GM12873 (cell line): ENCODE measurements at regions not wholly inside any gene's neighbourhood (a gene's known extent, or its start where the extent isn't known, plus 50 kb on each side); places are given as distances from the start of the nearest gene placed in this dataset.

ENCODE experiments used
- CTCF ChIP-seq: IDR thresholded peaks from 2 replicates; pipeline ENCODE4 v1.5.1; 2012; ENCODE audit warnings: low read depth, mild to moderate bottlenecking, moderate library complexity, low read length, control low read depth; ENCODE audit not compliant: insufficient read depth; ENCODE audit errors: missing control alignments

GRCh38 chr1:105243969-105244368 lies 1494.3 kb downstream of the AMY1C start:
- TF ChIP-seq CTCF, result no peak

GRCh38 chr1:105254906-105255305 lies 1505.2 kb downstream of the AMY1C start:
- no peak for TF ChIP-seq CTCF

GRCh38 chr1:105260001-105260400 lies 1510.3 kb downstream of the AMY1C start:
- no peak for TF ChIP-seq CTCF

GRCh38 chr1:105270966-105271365 lies 1521.3 kb downstream of the AMY1C start:
- no peak for TF ChIP-seq CTCF

GRCh38 chr1:105294838-105295237 lies 1545.1 kb downstream of the AMY1C start:
- no peak for TF ChIP-seq CTCF

GRCh38 chr1:105310063-105310462 lies 1560.4 kb downstream of the AMY1C start:
- no peak for TF ChIP-seq CTCF

GRCh38 chr1:105317976-105318375 lies 1568.3 kb downstream of the AMY1C start:
- TF ChIP-seq CTCF, result no peak
